ENCODE measurements at regions not wholly inside any gene's neighbourhood (a gene's known extent, or its start where the extent isn't known, plus 50 kb on each side); places are given as distances from the start of the nearest gene placed in this dataset.
A peak's percentile ranks its signal among the peaks of the same experiment; 100 is the strongest.

DNA sequence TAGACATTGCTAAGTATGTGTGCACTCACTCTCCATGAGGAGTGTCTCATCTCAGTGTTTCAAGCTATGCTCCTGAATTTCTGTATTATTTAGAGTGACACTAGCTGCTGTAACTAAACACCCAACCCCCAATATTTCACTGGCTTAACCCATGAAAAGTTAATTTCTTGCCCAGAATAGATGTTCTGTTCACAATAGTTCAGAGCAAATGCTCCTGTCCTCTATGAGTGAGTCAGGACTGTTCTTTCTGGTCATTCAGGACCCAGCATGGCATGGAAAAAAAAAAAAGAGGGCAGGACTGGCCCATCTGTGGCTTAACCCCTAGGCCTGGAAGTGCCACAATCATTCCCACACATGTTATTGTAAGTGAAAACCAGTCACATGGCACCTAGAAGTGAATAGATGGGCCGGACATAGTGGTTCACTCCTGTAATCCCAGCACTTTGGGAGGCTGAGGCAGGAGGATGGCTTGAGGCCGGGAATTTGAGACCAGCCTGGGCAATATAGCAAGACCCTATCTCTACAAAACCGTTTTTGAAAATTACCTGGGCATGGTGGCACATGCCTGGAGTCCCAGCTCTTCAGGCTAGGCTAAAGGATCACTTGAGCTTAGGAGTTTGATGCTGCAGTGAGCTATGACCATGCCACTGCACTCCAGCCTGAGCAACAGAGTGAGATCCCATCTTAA, 663.6 kb downstream of the IRS1 start:
- Mint-ChIP-seq H3K27me3 (ENCODE audit: low read depth) (no peaks in the 10 kb centered on the region), H3K36me3 (ENCODE audit: insufficient read depth in 1 of 3, low read depth in 3 of 3) (no peaks in the 10 kb centered on the region), H3K4me3 (no peak overlapping the region), H3K9me3 (no peaks in the 10 kb centered on the region), H3K27ac (peak overlapping the region in 1 of 3 experiments; percentile 19; a peak in 1 of 7 replicates), H3K4me1 (peaks cover 20 to 23% of the 10 kb centered on the region in 2 experiments)
- H2AFZ ChIP-seq (ENCODE audit: low read length) = no peak overlapping the region
- H3K23me2 ChIP-seq (ENCODE audit: insufficient read length, low read depth, low read length, poor library complexity, severe bottlenecking) = no peaks in the 10 kb centered on the region
- H2BK20ac ChIP-seq (ENCODE audit: low read depth, low read length, poor library complexity, severe bottlenecking) = no peak overlapping the region
- no peak overlapping the region for H2AK5ac ChIP-seq (ENCODE audit: insufficient read length, low read length)
- H3T11ph ChIP-seq (ENCODE audit: low read length) = no peak overlapping the region
- no peaks in the 10 kb centered on the region for H3K9me3 ChIP-seq (ENCODE audit: control insufficient read depth, low read depth, low read length)
- H2BK15ac ChIP-seq (ENCODE audit: low read depth, low read length) = no peak overlapping the region
- no peak overlapping the region for H2BK5ac ChIP-seq (ENCODE audit: insufficient read length, low read length)
- H4K20me1 ChIP-seq (ENCODE audit: control insufficient read depth, insufficient read depth, insufficient read length) = no peaks in the 10 kb centered on the region
- H3K27me3 ChIP-seq (ENCODE audit: insufficient read depth, low read length) = no peaks in the 10 kb centered on the region
- TF ChIP-seq, protein P1, sequence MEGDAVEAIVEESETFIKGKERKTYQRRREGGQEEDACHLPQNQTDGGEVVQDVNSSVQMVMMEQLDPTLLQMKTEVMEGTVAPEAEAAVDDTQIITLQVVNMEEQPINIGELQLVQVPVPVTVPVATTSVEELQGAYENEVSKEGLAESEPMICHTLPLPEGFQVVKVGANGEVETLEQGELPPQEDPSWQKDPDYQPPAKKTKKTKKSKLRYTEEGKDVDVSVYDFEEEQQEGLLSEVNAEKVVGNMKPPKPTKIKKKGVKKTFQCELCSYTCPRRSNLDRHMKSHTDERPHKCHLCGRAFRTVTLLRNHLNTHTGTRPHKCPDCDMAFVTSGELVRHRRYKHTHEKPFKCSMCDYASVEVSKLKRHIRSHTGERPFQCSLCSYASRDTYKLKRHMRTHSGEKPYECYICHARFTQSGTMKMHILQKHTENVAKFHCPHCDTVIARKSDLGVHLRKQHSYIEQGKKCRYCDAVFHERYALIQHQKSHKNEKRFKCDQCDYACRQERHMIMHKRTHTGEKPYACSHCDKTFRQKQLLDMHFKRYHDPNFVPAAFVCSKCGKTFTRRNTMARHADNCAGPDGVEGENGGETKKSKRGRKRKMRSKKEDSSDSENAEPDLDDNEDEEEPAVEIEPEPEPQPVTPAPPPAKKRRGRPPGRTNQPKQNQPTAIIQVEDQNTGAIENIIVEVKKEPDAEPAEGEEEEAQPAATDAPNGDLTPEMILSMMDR (conservative IDR thresholded peaks at IDR 0.05) = no peak
- no peak overlapping the region for H2BK12ac ChIP-seq (ENCODE audit: insufficient read length, low read depth, low read length)
- H4K8ac ChIP-seq (replicated peaks; ENCODE audit: insufficient read length, low read depth, low read length) = no peak overlapping the region
- H3K27ac ChIP-seq (ENCODE audit: insufficient read length, low read depth, low read length) = no peak overlapping the region
- no peaks in the 10 kb centered on the region for H3K79me1 ChIP-seq (ENCODE audit: insufficient read depth, low read depth, low read length, poor library complexity, severe bottlenecking)
- DNase-seq = no peak
- no peak overlapping the region for H3K4ac ChIP-seq (ENCODE audit: low read depth, low read length)
- no CpG with 5 or more reads among the region's 3 CpGs for WGBS (ENCODE audit: extremely low coverage, insufficient read length, low lambda C conversion rate)
- H3K18ac ChIP-seq (ENCODE audit: insufficient read length, low read depth, low read length) = no peak overlapping the region
- H3K56ac ChIP-seq (ENCODE audit: insufficient read length, low read depth, low read length) = no peak overlapping the region
- H3K4me1 ChIP-seq (ENCODE audit: insufficient read depth, low read length) = no peaks in the 10 kb centered on the region; the same call in 1 of the 2 replicates
- no peaks in the 10 kb centered on the region for H3K79me2 ChIP-seq (ENCODE audit: insufficient read depth, low read length)
- H3K4me2 ChIP-seq (ENCODE audit: insufficient read depth, insufficient read length, low read length) = no peak overlapping the region
- no peak overlapping the region for H3K23ac ChIP-seq (ENCODE audit: insufficient read length, low read depth, low read length)
- no peak overlapping the region for H4K5ac ChIP-seq (ENCODE audit: insufficient read length, low read depth, low read length)
- no peak overlapping the region for H3K14ac ChIP-seq (ENCODE audit: insufficient read depth, low read length)
- no peak overlapping the region for H3K9ac ChIP-seq (ENCODE audit: extremely low read depth, insufficient read length, low read length)
- H2BK120ac ChIP-seq (ENCODE audit: low read depth, low read length, poor library complexity, severe bottlenecking) = no peak overlapping the region
- H4K91ac ChIP-seq (ENCODE audit: insufficient read length, low read depth, low read length) = no peak overlapping the region

All from H9 (cell line).